ENCODE measurements at regions not wholly inside any gene's neighbourhood (a gene's known extent, or its start where the extent isn't known, plus 50 kb on each side); places are given as distances from the start of the nearest gene placed in this dataset.

DNA sequence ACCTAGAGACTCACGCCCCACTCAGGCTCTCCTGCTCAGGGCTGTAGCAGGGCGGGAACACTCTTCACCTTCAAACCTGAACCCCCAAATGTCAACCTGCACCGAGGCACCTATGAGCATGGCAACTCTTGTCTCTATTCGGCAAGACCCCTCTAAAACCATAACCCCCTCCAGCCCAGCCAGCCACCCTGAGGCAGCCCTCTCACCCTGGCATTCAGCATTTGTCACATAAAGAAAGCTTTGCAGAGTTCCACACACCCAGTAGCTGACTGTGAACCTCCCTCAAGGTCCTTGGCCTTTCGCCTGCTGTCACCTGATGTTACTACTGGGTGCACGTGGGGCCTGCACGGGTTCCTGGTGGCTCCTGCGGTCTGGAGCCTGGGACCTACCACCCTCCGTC lies 97.2 kb upstream of the ALKAL2 start:
- in situ Hi-C loops (cut with HindIII; ENCODE audit: low sequenced_read_pairs): no loop called here

DNA sequence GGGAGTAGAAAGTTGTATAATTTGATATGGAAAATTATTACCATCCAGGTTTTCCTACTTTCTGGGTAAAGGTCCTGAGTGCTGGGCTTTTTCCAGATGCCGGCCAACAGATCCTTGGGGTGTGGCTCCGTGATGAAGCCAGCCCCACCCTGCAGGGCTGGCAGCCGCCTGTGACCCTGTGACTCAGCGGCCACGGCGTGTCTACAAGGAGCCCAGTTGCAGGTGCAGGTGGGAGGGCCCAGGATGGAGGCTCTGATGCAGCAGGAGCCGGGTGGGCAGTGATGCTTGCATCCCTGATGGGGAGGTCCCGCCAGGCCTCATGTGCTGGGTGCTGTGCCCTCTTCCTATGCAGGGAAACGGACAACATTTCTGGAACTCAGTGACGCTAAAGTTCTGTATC lies 96.0 kb upstream of the ALKAL2 start:
- in situ Hi-C loops (cut with HindIII; ENCODE audit: low sequenced_read_pairs): no loop called here

DNA sequence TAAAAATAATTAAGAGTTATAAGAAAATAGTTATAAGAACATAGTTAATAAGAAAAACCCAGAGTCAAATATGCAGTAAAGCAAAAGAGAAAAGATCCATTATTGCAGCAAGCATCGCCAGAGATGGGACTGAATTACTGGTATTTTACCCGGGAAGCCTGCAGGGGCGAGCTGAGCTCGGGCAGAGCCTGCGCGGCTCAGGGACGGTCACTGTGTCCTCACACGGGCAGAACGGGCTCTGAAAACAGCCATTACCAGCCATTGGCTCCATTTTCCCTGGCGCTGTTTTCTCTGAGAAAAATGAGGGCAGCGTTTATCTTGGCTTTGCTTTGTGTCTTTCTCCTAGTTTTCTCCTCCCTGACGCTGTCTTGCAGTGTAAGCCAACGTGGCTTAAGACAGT lies 95.3 kb upstream of the ALKAL2 start:
- in situ Hi-C loops (cut with HindIII; ENCODE audit: low sequenced_read_pairs): no loop called here

DNA sequence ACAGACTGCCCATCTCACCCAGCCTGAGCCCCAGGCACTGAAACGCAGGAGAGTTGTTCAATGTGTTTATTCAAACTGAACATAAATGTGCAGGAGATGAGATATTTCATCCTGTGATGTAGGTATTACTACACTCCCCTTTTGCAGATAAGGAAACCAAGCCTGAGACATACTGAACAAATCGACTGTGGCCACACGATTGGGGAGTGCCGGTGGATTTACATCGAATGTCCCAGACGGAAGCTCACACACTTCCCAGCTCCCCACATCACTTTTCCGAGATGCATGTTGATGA lies 94.8 kb upstream of the ALKAL2 start:
- in situ Hi-C loops (cut with HindIII; ENCODE audit: low sequenced_read_pairs): no loop called here

DNA sequence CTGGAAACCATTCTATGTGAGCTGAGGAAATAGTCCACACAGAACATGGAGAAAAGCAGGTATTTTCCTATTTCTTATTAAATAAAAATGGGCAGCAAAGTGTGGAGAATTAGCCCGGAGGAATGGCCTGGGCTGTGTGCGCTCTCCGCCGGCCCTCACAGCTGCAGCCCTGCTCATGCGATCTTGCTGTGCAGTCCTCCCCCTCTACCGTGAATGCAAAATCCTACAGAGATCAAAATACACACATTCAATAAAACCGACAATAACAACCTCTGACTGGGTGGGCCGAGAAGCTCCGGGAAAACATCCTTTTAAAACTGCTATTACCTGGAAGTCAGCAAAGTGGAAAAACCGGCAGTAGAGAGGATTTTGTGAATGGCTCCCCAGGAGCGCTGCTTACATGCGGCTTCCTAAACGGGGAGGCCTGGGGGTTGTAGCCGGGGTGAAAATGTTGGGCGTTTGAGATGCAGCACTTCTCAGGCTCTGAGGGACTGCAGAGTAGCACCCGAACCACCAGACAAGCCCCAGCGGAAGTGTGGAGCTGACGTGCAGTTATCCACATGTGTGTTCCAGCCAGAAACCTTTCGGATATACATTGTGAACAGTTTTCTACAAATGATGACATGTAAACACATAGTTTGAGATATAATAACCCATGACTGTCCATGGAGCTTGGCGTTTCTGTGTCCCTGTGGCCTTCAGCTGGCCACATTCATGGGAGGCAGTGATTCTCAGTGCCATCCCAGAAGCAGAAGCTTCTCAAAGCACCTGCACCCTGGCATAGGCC lies 94.2 kb upstream of the ALKAL2 start:
- in situ Hi-C loops (cut with HindIII; ENCODE audit: low sequenced_read_pairs): no loop called here

DNA sequence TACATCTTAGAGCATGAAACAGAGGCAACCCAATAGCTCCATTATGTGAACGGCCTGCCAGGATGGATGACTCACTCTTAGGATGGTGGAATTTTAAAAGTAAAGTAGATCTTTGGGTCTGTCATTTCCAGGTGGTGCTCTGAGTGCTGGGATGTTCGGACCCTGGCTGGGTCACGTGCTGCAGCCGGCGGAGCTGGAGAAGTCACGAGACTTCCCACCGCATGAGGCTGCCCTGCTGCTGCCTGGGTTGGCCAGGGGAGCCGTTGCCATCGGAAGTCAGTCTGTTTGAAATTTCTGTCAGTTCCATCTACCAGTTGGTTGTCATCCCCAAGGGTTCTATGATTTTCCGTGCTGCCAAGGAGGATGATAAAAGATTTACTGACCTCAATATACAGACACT lies 93.3 kb upstream of the ALKAL2 start:
- in situ Hi-C loops (cut with HindIII; ENCODE audit: low sequenced_read_pairs): no loop called here

DNA sequence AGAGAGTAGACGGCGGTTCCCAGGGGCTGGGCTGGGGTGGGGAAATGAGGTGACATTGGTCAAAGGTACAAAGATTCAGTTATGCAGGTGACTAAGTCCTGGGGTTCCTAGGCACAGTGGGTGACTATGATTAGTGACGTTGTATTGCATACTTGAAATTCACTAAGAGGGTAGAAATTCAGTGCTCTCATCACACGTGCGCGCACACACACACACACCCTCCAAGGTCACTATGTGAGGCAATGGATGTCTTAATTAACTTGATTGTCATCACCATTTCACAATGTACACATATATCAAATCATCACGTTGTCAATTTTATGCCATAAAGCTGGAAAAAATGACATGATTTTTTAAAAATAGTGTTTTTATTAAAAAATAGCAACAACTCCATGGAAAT lies 92.9 kb upstream of the ALKAL2 start:
- in situ Hi-C loops (cut with HindIII; ENCODE audit: low sequenced_read_pairs): no loop called here

DNA sequence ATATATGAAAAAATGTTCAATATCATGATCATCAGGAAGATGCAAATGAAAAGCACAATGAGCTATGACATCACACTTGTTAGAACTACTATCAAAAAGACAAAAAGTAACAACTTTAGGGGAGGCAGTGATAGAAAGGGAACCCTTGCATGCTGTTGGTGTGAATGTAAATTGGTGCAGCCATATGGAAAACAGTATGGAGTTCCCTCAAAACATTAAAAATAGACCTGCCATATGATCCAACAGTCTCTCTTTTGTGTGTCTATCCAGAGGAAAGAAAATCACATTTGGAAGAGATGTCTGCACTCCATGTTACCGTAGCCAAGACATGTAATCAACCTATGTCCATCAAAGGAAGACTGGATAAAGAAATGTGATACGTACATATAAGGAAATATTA lies 92.3 kb upstream of the ALKAL2 start:
- in situ Hi-C loops (cut with HindIII; ENCODE audit: low sequenced_read_pairs): no loop called here

DNA sequence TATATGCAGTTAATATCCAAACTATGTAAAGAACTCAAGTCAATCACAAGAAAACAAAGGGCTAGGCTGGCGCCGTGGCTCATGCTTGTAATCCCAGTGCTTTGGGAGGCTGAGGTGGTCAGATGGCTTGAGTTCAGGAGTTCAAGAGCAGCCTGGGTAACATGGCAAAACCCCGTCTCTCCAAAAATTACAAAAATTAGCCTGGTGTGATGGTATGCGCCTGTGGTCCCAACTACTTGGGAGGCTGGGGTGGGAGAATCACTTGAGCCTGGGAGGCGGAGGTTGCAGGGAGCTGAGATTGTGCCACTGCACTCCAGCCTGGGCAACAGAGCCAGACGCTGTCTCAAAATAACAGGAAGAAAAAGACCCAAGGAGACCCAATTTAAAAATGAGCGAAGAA lies 91.9 kb upstream of the ALKAL2 start:
- in situ Hi-C loops (cut with HindIII; ENCODE audit: low sequenced_read_pairs): no loop called here

DNA sequence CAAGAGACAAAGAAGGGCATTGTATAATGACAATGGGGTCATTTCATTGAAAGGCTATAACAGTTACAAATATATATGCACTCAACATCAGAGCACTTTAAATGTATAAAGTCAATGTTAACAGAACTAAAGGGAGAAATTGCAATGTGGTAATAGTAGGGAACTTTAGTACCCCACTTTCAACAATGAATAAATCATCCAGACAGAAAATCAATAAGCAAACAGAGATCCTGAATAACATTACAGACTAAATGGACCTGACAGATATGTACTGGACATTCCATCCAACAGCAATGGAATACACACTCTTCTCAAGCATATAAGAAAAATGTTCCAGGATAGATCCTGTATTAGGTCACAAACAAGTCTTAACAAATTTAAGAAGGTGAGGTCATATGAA lies 90.5 kb upstream of the ALKAL2 start:
- in situ Hi-C loops (cut with HindIII; ENCODE audit: low sequenced_read_pairs): no loop called here

DNA sequence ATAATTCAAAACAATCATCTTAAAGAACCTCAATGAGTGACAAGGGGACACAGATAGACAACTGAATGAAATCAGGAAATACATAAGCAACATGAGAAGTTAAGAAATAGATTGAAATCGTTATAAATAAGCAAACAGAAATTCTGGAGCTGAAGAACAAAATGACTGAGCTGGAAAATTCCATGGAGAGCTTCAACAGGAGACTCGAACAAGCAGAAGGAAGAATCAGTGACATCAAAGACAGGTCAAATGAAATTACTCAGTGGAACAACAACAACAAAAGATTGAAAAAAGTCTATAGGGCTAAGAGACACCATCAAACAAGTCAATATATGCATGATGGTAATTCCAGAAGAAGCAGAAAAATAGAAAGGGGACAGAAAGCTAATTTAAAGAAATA lies 89.5 kb upstream of the ALKAL2 start:
- in situ Hi-C loops (cut with HindIII; ENCODE audit: low sequenced_read_pairs): no loop called here

DNA sequence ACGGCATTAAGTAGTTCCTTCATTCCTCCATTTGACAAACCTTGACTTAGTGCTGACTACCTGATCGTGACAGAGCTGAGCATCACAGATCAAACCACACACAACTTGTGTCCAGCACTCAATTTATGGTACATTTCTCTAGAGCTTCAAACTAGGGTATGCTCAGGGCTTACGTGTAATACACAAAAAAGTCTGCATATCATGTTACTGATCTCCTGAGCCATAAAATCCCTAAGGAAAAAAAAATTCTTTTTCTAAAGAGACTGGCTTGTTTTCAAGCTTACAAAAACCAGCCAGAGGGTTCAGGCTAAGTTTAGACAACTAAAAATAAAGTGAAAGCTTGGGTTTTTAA lies 88.0 kb upstream of the ALKAL2 start:
- in situ Hi-C loops (cut with HindIII; ENCODE audit: low sequenced_read_pairs): no loop called here

DNA sequence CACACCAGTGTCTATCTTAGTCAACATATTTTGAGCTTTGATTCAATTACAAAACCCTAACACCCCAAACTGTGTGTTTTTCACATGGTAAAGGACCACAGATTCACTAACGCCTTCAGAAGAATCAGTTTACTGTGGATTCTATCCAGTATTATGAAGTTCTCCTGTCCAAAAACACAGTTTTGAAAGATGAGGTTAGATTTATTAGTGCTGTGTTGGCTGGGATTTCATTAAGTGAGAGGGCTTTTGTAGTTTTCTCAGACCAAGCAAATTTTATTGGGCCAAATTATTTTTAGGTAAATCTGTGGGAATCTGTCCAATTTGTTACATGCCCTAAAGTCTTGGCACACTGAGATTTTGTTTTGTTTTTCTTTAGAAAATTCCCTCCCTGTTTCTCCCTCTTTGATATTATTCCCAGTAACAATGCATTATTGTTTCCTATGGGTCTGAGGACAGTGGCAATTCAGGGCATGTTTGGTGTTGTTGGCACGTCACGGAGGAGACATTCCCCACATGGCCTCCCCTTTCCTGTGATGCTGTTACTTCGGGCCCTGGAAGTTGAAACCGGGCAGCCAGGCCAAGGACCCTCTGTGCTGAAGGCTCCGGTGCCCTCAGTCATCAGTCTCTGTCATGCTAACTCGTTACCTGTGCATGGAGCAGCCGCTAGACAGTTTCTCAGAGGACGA lies 87.5 kb upstream of the ALKAL2 start:
- in situ Hi-C loops (cut with HindIII; ENCODE audit: low sequenced_read_pairs): no loop called here

DNA sequence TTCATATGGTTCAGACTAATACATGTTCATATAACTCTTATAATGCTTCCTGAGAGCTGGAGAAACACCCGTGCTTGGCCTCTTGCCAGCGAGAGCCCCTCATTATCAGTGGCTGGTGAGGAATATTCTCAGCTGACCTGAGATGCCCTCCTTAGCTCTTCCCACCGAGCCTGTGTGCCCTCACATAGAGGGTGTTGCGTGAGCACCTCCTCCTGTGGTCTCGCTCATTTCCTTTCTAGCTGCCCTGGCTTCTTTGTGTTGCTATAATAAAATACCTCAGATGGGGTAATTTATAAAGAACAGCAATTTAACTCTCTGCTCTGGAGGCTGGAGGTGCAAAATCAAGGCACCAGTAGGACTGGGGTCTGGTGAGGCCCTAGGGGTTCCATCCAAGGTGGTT lies 80.5 kb upstream of the ALKAL2 start:
- in situ Hi-C loops (cut with HindIII; ENCODE audit: low sequenced_read_pairs): no loop called here

DNA sequence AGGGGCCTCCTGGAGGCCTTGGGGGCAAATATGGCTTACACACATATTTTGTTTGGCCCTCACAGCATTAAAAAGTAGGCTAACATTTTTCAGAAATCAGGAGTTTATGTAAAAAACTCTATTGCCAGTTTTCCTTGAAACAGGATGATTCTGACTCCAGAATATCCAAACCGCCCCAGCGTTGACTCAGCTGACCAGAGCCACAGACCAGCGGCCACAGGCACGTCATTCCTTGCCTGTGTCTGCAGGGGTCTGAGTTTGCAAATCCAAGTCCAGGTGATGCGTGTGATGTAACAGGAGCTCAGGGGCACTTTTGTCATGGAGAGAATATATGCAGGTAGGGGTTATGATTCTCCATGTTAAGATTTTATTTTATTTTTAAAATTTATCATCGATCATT lies 79.4 kb upstream of the ALKAL2 start:
- in situ Hi-C loops (cut with HindIII; ENCODE audit: low sequenced_read_pairs): no loop called here

DNA sequence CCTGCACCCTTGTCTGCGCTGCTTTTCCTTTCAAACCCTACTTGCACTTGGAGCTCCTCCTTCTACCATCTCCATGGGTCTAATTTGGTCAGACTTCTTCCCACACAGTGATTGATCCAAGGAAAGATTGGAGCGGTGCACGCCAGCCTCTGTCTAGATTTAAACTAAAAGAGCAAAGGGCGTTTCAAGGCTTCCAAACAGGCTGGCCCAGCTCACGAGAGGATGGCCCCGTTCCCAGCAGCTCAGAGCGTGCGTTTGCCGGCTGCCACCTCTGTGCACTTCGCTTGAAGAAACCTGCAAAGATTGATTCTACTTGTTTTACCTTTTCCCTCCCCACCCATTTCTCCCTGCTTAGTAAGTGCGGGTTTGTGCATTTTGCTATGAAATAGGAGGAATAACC lies 78.8 kb upstream of the ALKAL2 start:
- in situ Hi-C loops (cut with HindIII; ENCODE audit: low sequenced_read_pairs): no loop called here

DNA sequence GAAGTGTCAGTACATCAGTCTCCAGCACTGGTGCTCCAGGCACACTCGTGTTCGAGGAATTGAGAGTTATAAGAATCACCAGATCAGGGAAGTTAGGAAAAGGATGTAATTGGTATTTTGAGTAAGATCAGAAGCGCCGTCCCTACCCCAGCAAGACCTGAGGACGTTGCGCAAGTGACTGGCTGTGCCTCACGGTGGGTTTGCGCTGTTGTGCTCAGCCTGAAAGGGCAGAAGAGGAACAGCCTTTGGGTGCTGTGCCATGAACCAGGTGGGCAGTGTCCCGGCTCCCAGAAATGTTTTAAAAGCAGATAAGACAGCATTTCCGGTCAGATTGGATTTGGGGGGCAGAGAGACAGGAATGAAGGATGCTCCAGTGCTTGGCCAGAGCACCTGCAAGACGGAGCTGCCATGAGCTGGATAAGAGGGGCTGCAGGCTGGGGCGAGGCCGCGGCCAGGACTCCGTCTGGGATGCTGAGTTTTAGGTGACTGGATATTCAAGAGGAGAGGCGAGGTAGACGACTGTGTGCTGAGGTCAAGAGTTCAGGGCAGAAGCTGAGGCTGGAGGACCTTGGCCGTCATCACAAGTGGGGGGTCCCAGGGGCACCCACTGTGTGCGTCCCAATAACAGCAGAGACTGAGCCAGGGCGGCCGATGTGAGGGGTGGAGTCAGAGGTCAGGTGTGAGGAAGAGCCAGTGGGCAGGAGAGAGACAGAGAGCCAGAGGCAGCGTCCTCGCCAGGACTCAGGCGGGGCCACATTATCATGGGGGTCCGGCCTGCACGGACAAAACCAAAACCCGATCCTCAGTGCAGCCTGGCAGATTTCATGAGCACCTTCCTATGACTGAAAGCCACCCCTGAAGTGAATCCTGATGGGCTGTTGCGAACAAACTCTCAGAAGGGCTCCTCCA lies 77.7 kb upstream of the ALKAL2 start:
- in situ Hi-C loops (cut with HindIII; ENCODE audit: low sequenced_read_pairs): no loop called here

DNA sequence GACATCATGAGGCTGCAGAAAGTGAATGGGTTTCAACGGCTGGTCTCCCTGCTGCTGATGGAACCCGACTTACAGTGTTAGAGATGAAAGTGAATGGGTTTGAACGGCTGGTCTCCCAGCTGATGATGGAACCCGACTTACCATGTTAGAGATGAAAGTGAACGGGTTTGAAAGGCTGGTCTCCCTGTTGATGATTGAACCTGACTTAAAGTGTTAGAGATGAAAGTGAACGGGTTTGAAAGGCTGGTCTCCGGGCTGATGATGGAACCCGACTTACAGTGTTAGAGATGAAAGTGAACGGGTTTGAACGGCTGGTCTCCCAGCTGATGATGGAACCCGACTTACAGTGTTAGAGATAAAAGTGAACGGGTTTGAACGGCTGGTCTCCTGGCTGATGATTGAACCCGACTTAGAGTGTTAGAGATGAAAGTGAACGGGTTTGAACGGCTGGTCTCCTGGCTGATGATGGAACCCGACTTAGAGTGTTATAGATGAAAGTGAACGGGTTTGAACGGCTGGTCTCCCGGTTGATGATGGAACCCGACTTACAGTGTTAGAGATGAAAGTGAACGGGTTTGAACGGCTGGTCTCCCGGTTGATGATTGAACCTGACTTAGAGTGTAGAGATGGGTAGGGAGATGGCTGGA lies 76.1 kb upstream of the ALKAL2 start:
- in situ Hi-C loops (cut with HindIII; ENCODE audit: low sequenced_read_pairs): no loop called here

DNA sequence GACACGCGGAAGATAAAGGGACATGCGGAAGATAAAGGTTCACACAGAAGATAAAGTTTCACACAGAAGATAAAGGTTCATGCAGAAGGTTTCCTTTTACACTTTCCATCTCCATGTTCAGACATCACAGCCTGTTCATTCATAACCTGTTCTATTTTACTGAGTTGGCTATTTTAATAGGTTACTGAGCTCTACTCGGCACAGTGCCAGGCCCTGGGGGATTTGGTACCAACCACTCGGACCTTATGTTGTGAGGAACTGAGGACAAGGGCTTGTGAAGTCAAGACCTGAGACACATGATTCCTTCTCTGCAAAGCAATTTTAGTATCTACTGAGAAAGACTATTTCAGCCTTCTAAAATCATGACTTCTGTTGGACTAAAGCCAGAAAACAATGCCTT lies 75.0 kb upstream of the ALKAL2 start:
- in situ Hi-C loops (cut with HindIII; ENCODE audit: low sequenced_read_pairs): no loop called here

DNA sequence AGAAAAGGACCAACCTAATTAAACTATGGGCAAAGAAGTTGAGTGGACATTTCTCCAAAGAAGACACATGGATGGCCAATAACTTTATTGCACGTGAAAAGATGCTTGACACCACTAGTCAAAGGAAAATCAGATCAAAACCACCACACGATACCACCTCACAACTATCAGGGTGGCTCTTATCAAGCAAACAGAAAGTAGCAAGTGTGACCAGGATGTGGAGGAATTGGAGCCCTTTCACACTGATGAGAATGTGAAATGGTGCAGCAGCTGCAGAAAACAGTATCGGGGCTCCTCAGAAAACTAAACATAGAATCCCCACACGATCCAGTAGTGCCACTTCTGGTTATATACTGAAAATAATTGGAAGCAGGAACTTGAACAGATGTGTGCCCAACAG lies 72.2 kb upstream of the ALKAL2 start:
- in situ Hi-C loops (cut with HindIII; ENCODE audit: low sequenced_read_pairs): no loop called here

DNA sequence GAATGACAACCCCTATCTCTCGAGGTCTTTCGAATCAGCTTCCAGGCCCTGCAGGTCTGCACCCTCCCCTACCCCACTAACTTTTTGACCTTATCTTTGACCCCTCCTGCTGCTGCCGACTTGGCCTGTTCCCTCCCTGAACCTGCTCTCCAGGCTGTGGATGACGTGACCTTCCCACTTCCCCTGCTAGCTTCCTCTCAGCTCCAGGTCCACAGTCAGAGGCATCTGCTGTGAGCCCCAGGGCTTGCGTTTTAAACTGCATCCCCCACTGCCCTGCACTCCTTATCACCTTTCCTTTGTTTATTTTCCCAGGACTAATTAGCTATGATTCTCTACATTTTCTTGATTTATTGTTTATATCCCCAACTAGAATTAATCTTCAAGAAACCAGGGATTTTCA lies 71.2 kb upstream of the ALKAL2 start:
- in situ Hi-C loops (cut with HindIII; ENCODE audit: low sequenced_read_pairs): no loop called here

DNA sequence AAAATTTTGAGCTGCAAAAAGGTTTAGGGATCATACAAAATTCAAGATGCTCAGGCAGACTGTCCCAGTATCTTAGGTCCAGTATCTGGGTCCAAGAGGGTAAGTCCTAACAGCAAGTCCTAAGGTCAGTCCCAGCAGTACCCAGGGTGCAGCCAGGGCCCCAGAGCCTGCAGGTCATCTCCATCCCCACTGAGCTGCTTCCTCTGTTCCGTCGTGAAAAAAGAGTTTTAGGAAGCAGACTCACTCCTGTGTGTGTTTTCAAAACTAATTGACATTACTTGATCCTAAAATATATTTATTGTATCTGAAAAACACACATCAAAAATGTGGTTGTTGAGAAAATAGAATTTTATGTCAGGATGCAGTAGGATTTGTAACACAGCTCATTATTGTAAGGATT lies 69.9 kb upstream of the ALKAL2 start:
- in situ Hi-C loops (cut with HindIII; ENCODE audit: low sequenced_read_pairs): no loop called here
